Smooth muscle cell (in vitro differentiated cells): ENCODE measurements at regions not wholly inside any gene's neighbourhood (a gene's known extent, or its start where the extent isn't known, plus 50 kb on each side); places are given as distances from the start of the nearest gene placed in this dataset.

Experiments used
- DNase-seq: peaks from one replicate; lab custom pipeline; 2025; ENCODE audit not compliant: unreplicated experiment; lab: John Stamatoyannopoulos, UW
- H2AFZ ChIP-seq: fragments of 200-600 bp; sonication (generic); 2 replicates; pipeline ENCODE4 v1.6.0; 2016; ENCODE audit warnings: antibody characterized with exemption, low read depth, mild to moderate bottlenecking
- H3F3A ChIP-seq: fragments of 200-600 bp; sonication (generic); 2 replicates; pipeline ENCODE4 v1.6.0; 2017; ENCODE audit warnings: antibody characterized with exemption, low read depth
- H3K27ac ChIP-seq: fragments of 200-600 bp; sonication (generic); 2 replicates; pipeline ENCODE4 v1.5.1; 2016; ENCODE audit warnings: low read depth, mild to moderate bottlenecking
- H3K27me3 ChIP-seq: fragments of 200-600 bp; sonication (generic); 2 replicates; pipeline ENCODE4 v1.6.1; 2016; ENCODE audit warnings: low read depth, mild to moderate bottlenecking
- H3K36me3 ChIP-seq: fragments of 200-600 bp; sonication (generic); 2 replicates; pipeline ENCODE4 v1.5.1; 2016; ENCODE audit warnings: low read depth
- H3K4me1 ChIP-seq: fragments of 200-600 bp; sonication (generic); 2 replicates; pipeline ENCODE4 v1.5.1; 2016; ENCODE audit warnings: low read depth
- H3K4me2 ChIP-seq: fragments of 200-600 bp; sonication (generic); 2 replicates; pipeline ENCODE4 v1.6.0; 2016; ENCODE audit warnings: mild to moderate bottlenecking
- H3K4me3 ChIP-seq: fragments of 200-600 bp; sonication (generic); 2 replicates; pipeline ENCODE4 v1.5.1; 2016; ENCODE audit warnings: mild to moderate bottlenecking
- H3K79me2 ChIP-seq: fragments of 200-600 bp; sonication (generic); 2 replicates; pipeline ENCODE4 v1.6.0; 2016; ENCODE audit warnings: low read depth, mild to moderate bottlenecking
- H3K9ac ChIP-seq: fragments of 200-600 bp; sonication (generic); 2 replicates; pipeline ENCODE4 v1.6.0; 2016; ENCODE audit warnings: low read depth
- H3K9me3 ChIP-seq: fragments of 200-600 bp; sonication (generic); replicated peaks from 2 replicates; pipeline ENCODE4 v1.5.1; 2016; ENCODE audit warnings: low read depth
- H4K20me1 ChIP-seq: fragments of 200-600 bp; sonication (generic); 2 replicates; pipeline ENCODE4 v1.6.0; 2016; ENCODE audit warnings: low read depth
- CTCF ChIP-seq: fragments of 200-600 bp; sonication (generic); IDR thresholded peaks from 2 replicates; pipeline ENCODE4 v1.5.1; 2017; ENCODE audit warnings: borderline replicate concordance, mild to moderate bottlenecking, antibody characterized with exemption; ENCODE audit not compliant: insufficient read depth, poor library complexity, severe bottlenecking
- WGBS: methylation state at CpG from one replicate; pipeline ENCODE4 v1.1.7; 2016; ENCODE audit warnings: low lambda C conversion rate; 5-methylcytosine and 5-hydroxymethylcytosine counted together

- Histone ChIP-seq H3K27me3 (no peaks in the 10 kb centered on the region), H4K20me1 (no peaks in the 10 kb centered on the region), H3K4me1 (no peaks in the 10 kb centered on the region), H3K27ac (peak overlapping the region; percentile 87), H3K9ac (peak overlapping the region; percentile 83), H3K4me2 (peak overlapping the region; percentile 90), H3K4me3 (peak overlapping the region; percentile 84), H3K9me3 (no peaks in the 10 kb centered on the region), H2AFZ (peak overlapping the region; percentile 76), H3F3A (no peaks in the 10 kb centered on the region), H3K36me3 (no peaks in the 10 kb centered on the region), H3K79me2 (no peaks in the 10 kb centered on the region)
- TF ChIP-seq CTCF: no peak
- no peak for DNase-seq
- 2% methylated on average over 41 of the region's 44 CpGs for WGBS
Measured at GRCh38 chr19:20423381-20424197, 142.0 kb downstream of the ZNF737 start.

- Histone ChIP-seq H4K20me1 (no peaks in the 10 kb centered on the region), H3K27ac (peak overlapping the region; percentile 87), H3K79me2 (no peaks in the 10 kb centered on the region), H3K4me1 (no peaks in the 10 kb centered on the region), H2AFZ (peak overlapping the region; percentile 76), H3F3A (no peaks in the 10 kb centered on the region), H3K9me3 (no peaks in the 10 kb centered on the region), H3K4me3 (peak overlapping the region; percentile 84), H3K36me3 (no peaks in the 10 kb centered on the region), H3K9ac (no peak overlapping the region), H3K4me2 (peak overlapping the region; percentile 90), H3K27me3 (no peaks in the 10 kb centered on the region)
- TF ChIP-seq CTCF: no peak
- DNase-seq: no peak
- WGBS: 25% methylated on average over 22 of the region's 22 CpGs
Measured at GRCh38 chr19:20422216-20423205, 143.1 kb downstream of the ZNF737 start.

GRCh38 chr19:20416661-20417060, 148.9 kb downstream of the ZNF737 start:
- H4K20me1 ChIP-seq: no peaks in the 10 kb centered on the region
- no peak for DNase-seq
- H3F3A ChIP-seq: no peaks in the 10 kb centered on the region
- H3K9me3 ChIP-seq: no peaks in the 10 kb centered on the region
- H3K4me3 ChIP-seq: no peak overlapping the region
- no peaks in the 10 kb centered on the region for H3K27me3 ChIP-seq
- H3K4me2 ChIP-seq: peak overlapping the region; percentile 26
- H3K36me3 ChIP-seq: no peaks in the 10 kb centered on the region
- H3K79me2 ChIP-seq: no peaks in the 10 kb centered on the region
- H3K4me1 ChIP-seq: no peaks in the 10 kb centered on the region
- H3K9ac ChIP-seq: no peak overlapping the region
- TF ChIP-seq CTCF: no peak
- H3K27ac ChIP-seq: peak overlapping the region; percentile 54
- WGBS: 0% methylated on average over 1 of the region's 1 CpG
- H2AFZ ChIP-seq: no peak overlapping the region
